ENCODE measurements at regions not wholly inside any gene's neighbourhood (a gene's known extent, or its start where the extent isn't known, plus 50 kb on each side); places are given as distances from the start of the nearest gene placed in this dataset.

DNA sequence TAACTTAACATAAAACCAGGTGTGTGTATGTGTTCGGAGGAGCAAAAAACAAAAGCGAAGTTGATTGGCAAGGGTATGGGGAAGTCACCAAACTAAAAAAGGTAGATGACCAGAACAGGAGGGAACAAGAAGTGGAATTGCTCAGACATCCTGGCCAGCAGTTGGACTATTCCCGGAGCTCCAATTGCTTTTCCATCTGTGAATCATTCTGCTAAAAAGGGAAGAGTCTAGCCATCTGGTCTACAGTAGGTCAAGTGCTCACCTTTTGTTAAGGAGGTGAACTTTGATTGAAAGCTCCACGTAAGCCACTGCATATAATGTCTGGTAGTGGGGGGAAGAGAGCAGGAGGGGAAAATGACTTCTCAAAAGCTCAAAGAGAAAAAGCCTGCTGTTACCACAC lies 50.0 kb upstream of the BET1 start:
- no peak for DNase-seq

DNA sequence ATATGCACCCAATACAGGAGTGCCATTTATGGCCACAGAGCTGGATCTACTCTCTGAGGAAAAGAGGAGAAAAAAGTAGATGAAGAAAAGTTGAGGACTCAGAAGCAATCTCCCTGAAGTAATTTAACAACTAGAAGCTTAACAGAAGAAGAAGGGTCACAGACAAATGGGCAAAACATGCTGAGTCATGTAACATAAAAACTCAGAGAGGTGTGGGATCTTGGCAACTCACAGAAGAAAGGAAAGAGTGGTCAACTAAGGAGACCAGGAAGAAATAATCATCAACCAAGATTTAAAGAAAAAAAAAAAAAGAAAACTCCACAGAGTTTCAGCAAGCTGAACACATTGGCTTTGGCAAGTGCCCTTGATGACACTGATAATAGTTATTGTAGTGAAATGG lies 51.8 kb upstream of the BET1 start:
- DNase-seq = no peak

DNA sequence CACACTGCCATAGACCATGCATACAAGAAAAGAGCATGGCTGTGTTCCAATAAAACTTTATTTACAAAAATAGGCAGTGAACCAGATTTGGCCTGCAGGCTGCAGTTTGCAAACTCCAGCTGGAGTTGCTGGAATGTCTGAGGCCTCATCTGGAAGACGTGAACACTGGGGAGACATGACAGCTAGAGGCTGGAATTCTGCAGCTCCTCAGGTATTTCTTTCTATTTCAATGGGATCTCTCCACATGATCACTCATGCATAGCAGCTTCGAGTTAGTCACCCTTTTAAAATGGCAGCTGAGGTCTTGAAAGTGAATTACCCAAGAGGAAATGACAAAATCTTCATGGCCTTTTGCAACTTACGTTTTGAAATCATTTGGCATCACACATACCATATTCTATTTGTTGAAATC lies 52.6 kb upstream of the BET1 start:
- peak; percentile 95 for DNase-seq

DNA sequence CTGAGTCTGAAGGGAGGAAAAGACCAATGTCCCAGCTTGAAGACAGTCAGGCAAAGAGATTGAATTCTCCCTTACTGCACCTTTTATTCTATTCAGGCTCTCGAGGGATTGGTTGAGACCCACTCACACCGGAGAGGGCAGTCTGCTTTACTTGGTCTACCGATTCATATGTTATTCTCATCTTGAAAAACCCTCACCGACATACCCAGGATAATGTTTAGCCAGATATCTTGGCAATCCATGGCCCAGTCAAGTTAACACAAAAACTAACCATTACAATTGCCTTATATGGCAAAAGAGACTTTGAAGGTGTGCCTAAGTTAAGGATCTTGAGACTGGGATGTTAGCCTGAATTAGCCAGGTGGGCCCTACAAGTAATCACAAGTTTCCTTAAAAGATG lies 53.8 kb upstream of the BET1 start:
- no peak for DNase-seq

DNA sequence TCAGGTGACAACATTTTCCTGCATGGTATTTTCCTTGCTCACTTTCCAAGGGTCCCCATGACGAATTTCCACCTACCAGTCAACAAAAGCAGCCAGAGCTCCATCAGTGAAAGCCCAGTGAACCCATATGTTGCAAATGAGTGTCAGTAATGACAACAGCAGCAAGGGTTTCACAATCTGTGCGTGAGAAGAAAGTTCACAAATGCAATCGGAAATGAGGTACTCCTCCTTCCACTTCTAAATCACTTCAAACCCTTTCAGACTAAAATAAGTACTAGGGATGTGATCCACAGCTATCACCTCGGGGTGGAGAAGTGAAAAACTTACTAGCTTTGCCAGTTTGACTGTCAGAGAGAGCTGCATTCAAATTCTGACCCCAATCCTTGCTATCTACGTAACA lies 55.6 kb upstream of the BET1 start:
- DNase-seq = no peak

DNA sequence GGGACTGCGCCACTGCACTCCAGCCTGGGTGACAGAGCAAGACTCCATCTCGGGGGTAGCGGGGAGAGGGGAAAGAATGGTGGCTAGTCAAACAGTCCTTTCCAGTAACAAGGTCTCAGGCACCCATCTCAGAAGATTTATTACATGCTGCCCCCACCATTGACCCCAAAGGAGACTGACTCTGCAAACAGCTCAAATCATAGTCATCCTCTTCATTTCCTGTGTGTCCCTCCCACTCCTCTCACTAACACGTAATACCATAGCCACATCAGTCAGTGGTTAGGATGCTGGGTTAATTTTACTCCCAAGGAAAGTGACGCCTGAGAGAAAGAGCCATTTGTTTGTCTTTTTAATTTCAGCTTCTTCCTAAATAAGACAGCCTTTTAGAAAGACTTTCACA lies 56.6 kb upstream of the BET1 start:
- peak; percentile 48 for DNase-seq

DNA sequence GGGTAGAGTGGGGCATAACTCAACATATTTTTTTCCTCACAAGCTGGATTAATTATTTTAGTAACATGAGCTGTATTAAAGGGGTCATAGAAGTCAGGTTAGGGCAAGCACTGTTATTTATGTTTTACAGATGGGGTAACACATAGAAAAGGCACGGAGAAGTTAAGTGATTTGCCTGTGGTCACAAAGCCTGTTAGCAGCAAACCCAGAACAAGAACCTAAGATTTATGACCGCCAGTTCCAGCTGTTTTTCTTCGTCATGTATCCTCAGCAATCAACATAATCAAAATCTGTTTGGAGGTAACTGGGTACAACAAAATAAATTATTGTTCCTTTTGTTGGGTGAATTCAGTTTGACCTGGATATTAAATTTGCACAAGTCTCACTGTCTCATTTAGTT lies 57.2 kb upstream of the BET1 start:
- DNase-seq = no peak

DNA sequence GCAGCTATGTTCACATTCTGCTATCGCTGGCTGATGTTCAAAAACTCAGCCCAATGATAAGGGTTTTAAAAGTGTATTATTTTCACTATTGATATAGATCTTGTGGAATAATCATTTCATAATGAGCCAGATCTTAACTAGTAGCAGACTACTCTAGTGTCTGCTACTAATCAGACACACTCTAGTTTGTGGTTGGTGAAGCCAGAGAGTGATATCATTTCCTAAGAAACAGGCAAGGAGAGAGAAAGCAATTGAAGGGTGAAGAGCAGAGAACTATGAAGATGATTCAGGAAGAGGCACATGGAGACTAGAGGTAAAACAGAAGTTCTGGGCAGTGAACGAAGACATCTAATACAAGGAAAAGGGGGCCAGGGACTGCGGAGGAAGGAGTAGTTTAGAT lies 58.2 kb upstream of the BET1 start:
- no peak for DNase-seq

DNA sequence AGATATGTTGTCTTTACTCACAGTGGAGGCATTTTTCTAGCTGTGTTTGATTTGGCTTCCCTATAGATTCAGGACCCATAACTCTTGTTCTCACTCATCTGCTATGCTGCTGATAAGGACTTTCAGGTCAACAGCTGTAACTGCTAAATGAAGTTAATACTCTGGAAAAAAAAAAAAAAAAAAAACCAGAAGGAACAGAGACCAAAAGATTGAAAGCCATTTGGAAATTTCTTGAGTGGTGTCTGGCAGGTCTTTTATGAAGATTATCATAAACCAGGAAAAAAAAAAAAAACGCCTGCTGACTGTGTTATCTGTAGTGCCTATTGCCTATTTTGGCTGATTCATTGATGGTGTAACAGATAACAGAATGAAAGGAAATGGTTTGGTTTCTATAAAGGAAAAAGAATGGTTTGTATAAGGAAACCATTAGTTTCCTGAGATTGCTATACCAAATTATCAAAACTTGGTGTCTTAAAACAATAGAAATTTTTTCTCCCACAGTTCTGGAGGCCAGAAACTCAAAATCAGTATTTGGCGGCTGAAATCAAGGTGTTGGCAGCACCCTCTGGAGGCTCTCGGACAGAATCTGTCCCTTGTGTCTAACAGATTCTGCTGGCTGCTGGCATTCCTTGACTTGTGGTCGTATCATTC lies 60.5 kb upstream of the BET1 start:
- DNase-seq = peak; percentile 33

DNA sequence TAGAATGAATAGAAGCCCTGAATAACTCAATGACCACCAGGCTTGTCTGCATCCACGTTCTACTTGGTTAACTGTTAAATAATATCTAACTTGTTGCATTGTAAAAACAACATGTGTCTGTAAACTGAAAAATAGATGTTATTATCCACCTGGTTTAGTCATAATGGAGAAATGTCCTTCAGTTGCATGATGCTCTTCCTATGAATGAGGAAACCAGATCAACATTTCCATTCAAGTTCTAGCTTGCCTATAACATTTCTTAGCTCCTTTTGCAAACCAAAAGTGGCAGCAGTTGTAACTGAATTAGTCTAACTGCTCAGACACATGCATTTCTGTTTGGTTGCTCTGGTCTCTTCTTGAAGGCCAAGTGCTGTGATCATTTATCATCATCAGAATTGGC lies 62.9 kb upstream of the BET1 start:
- DNase-seq = no peak

DNA sequence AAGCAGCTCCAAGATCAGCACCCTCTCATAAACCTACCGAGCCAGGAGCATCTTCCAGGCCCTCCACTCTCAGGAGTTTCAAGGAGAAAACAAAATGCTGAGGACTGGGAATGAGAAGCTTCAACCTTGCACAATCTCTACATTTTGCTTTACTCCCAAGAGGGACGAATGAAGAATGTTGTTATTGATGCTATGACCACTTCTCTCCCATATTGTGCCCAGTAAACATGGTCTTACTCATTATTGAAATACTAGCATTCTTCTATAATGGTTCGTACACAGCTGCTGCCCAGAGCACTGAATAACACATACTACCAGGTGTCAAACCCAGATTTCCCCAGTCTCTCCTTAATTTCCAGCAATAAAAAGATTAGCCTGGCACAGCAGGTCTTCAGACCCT lies 63.4 kb upstream of the BET1 start:
- DNase-seq = no peak

DNA sequence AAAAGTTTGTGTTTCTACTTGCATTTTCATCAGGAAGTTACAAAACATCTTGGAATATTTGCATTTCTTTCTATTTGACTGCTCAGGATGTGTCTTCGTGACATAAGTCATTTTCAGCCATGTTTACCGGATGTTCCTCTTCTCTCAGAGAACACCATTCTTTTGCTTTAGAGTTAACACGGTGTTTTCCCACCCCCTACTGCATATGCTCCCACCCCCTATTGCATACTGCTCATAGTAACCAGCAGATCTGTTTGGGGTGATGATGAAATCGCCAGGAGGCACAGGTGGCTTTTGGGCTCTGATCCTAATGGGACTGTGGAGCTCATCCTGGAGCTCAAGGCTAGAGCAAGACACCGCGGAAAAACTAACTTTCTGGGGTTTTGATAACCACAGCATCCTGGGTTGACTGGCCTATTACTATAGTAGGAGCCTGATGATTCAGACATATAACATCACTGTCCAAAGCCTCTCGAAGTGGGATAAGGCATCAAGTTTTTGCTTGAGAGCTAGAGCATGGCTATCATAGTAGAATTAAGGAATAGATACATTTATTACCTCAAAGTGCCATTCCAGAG lies 65.1 kb upstream of the BET1 start:
- DNase-seq = no peak

DNA sequence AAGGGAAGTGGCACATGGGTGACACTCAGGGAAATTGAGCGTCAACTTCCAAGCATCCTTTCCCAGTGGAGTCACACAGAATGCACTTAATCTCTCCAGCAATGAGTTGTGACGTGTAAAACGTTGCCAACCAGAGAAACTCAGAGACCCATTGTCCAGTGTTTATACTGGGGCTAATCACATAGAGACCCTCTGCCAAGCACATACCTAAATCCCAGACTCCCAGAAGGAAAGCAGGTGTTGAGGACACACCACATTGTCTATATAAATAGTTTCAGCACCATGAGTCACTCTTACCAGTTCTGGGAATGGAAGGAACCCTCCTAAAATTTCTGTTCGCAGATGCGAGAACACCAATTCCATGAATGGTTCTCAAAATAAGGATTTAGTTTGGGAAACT lies 76.4 kb upstream of the BET1 start:
- DNase-seq = no peak

DNA sequence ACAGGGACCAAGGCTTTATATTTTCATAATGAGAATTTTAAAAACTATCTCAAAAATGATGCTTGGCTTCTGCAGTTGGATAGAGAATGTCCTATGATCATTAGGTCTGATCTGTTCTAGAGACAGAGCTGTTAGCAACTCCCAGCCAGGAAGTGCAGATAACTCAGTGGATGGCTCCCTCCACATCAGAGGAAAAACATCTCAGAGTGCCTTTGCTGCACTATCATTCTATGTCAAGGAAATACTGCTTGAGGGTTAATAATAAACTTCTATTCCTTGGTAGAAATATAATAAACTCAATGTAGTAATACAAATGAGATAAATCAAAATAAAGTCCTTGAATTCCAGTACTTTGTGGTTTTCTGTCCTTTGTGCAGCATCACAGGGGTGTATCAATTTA lies 78.0 kb upstream of the BET1 start:
- DNase-seq = no peak

DNA sequence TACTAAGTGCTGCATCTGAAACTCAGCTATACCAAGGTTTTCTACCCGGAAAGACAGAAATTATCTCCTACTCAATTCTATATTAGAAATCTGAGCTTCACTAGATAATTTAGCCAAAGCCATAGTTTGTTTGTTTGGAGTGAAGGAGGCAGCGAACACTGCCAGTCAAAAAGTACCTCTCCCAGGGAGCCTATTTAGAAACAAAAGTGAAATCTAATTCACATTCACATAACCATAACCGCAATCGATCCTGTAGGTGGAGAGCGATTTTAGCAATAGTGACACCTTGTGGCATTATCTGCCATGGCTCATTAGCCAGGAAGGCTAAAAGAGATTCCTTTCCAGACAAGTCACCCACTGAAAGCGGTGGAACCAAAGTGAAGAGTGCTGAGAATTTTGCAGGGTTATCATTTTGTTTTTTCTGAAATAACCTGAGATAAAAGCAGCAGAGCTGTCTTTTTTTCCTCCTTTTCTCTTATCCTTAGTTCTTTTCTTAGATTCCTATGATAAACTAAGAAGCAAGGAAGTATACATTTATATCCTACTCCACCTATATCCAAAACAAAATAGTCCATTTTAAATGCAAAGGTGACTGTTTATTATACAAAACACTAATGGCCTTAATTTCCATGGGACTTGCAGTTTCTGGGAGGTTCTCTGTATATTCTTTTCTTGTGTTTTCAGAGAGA lies 83.7 kb upstream of the BET1 start:
- DNase-seq = peak; percentile 40

DNA sequence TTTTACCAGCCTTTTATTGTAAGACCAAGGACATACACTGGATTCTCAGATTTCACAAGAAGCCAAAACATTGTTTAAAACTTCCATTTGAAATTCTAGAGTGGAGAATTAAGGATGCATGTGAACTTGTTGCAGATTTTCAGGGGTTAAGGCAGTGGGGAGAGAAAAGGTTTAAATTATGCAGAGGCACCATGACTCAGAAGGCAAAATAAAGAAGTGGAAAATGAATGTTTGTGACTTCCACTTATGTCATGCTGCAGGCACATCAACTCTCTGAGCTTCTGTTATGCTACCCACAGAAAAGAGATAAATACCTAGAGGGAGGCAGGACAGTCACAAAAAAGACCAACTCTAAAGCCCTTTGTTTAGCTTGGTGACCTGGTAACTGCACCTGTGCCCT lies 84.4 kb upstream of the BET1 start:
- DNase-seq = no peak

DNA sequence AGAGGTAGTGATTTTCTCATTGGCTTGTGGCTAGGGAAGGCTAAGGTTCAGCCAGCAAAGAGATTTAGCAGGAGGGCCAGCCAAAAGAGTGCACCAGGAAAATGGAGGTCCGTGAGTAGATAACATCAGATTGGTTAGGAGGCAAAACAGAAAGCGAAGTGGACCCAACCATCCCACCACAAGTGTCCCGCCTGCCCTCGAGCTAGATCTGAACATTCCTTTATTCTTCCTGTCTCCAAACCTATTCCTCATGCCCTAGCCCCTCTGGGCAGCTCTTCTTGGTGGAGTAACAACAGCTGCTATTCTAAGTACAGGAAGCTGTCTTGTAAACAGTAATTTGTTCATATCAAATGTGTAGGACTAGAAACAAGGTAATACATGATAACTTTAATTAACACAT lies 85.7 kb upstream of the BET1 start:
- DNase-seq = no peak

DNA sequence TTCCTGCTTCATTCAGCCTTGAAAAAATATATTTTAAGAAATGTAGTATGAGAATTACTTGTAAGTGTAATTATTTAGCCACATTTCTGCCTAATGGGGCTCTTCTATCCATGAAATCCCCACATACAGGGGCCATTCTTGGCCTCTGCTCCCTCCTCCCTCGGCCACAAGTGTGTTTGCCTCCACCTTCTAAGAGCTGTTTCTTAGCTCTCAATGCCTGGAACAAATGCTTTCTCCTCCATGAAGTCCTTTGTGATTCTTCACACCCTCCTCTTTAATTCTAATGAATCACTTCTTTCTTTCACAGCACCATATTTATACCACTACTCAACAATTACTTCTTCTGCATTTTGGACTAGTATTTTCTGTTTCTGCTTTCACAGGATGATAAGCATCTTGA lies 88.8 kb upstream of the BET1 start:
- DNase-seq = no peak

DNA sequence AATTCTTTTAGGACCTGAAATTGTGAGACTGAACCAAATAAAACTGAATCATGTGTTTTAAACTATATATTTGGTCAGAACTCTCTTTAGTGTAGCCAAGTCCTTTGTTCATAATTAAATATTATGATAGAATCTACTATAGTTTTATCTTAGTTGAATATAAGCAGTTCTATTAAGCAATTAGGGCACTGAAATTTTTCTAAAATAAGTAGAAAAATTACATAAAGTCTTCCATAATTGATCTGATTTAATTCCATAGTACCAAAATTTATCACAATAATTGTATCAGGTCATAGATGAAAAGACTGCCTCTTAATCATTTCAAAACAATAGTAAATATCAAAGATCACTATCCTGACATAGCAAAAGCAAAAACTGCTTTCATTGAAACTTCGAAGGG lies 90.1 kb upstream of the BET1 start:
- DNase-seq = no peak

DNA sequence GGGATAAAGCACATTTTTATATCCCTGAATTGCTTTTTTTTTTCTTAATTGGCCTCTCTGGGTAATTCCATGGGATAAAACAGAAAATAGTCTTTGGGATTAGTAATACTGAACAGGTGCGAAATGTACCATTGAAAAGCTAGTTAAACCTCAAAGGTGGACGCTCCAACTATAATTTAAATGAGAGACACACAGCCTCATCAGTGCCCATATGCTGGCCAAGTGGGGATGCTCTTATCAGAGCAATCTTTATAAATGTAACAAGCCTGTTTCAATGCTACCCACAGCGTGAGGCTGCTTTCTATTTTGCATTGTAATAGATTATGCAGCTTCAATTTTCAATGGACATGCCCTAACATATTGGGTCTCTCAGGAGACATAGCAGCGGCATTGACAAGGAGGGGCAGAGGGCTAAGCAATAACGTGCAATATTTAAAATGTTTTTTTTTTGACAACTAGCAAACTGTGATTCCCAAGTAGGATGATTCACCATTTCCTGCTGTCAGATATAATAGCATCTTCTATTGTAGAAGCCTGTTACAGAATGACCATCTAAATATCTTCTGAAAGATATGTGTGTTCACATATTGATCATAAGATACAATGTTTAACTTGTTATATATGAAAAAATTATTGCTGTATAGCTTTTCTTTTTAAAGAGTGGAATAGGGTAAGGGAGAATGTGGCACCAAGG lies 91.3 kb upstream of the BET1 start:
- DNase-seq = no peak

DNA sequence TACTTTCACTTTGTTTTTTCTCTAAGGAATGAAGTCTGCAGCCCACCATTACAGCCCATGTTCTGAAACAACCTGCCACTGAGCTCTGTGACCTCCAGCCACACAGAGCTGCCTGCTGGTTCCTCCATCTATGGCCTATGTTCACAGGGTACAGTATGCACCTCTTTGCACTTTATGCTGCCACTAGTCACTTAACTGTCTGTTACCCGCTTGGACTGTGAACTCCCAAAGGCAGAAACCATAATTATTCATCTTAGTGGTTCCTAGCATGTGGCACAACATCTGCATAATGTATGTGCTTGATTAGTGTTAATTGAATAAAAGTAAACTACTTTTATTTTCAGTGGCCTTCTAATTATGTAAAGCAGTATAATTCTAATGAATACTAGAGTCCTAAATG lies 95.5 kb upstream of the BET1 start:
- DNase-seq = no peak

DNA sequence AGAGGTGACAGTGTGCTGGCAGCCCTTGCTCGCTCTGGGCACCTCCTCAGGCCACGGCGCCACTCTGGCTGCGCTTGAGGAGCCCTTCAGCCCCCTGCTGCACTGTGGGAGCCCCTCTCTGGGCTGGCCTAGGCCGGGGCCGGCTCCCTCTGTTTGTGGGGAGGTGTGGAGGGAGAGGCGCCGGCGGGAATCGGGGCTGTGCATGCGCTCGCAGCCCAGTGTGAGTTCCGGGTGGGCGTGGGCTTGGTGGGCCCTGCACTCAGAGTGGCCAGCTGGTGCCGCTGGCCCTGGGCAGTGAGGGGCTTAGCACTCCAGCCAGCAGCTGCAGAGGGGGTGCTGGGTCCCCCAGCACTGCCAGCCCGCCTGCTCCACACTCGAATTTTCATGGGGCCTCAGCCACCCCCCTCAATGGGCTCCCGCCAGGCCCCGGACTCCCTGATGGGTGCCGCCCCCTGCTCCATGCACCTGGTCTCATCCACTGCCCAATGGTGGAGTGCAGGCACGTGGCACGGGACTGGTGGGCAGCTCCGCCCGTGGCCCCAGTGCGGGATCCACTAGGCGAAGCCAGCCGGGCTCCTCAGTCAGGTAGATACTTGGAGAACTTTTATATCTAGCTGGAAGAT lies 96.7 kb upstream of the BET1 start:
- no peak for DNase-seq

DNA sequence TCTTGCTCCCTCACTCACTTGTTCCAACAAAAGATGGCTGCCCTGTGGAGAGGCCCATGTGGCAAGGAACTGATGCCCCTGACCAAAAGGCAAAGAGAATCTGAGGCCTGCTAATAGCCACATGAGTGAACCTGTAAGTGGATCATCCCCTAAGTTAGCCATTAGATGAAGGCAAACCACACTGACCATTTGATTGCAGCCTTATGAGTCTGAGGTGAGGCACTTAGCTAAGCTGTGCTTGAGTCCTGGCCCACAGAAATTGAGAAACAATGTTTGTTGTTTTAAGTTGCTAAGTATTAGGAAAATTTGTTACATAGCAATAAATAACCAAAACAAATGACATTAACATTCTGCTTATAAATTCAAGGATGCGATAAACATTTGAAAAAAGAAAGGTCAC lies 100.1 kb upstream of the BET1 start:
- no peak for DNase-seq

DNA sequence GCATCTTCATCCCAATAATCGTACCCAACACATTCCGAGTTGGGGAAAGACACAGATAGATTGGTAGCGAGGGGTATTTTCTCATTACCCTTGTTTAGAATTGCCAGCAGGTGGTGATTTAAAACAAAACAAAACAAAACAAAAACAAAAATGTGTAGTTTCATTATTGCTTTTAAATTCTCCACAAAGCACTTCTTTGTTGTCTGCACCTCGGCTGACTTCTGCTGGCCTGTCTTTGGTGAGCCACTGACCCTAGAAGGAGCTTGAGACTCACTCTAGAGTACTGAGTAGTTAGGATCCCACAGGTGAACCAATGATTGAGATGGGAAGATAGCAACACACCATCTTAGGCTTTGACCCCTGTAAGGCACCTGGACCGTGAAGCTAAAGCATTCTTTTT lies 105.4 kb upstream of the BET1 start:
- DNase-seq = no peak

Measured in NCI-H226 (cell line).